ENCODE measurements at regions not wholly inside any gene's neighbourhood (a gene's known extent, or its start where the extent isn't known, plus 50 kb on each side); places are given as distances from the start of the nearest gene placed in this dataset.
"Not testable (repeated sequence)": the region's sequence is repeated elsewhere in the genome, so short reads cannot be mapped to it uniquely, and the experiment has no call there.

DNA sequence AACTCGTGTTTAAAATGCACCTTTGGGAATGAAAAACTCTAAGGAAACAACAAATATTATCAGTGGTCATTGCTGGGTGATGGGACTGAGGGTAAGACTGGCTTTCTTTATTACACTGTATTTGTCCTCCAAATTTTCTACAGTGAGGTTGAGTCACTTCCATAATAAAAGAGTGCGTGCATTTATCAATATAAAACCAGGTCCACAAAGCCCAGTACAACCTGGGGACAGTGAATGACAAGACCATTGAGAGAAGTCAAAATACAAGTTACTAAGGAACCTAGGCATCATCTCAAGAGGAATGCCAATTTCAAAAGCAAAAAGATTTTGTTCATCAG lies 76.4 kb downstream of the MAGED4 start:
- DNase-seq (ENCODE audit: low spot score), result no peak

DNA sequence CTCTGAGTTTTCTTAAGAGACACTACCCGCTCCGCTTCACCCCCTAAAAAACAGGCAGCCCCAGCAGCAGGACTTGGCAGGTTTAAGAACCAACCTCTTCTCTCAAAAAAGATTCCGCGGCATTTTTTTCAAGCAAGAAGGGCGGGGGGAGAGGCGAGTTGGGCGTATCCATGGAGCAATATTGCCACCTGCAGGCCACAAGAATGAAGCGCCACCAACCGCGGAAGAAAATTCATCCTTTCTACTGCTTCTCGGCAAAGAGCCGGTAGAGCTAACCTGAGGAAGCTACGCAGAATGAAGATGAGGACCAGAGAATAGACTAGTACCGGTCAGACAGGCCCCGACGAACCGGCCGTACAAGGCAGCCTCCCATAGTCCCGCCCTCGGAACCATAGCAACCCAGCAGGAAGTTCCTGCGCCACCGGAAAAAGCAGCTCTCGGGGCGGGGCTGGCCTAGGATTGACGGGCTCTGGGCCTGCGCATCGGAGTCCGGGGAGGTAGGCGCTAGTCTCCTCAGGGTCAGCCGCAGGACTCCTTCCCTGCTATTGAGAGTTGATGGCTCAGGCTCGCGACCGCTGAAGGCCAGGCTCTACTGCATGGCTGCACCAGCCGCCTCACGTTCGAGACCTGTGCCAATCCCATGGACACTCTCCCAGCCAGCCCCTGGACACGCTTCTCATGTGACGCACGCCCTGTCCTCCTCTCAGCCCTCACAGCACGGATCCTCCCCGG lies 76.9 kb downstream of the MAGED4 start:
- peak; percentile 88 for DNase-seq (ENCODE audit: low spot score)

DNA sequence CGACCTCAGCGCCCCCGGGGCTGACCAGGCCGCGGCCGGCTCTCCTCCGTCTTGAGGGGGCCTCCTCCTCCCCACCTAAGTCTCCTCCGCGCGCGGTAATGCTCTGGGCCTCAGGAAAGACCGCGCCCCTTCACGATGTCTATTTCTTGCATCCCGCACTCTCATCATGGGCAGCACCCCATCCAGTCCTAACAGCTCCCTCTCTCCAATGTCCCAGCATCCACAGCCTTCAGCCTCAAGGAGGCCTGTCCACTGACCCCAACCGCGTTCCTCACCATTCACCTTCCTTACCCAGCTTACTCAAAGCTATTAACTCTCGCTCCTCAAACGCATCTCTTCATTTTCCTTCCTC lies 77.5 kb downstream of the MAGED4 start:
- no peak for DNase-seq (ENCODE audit: low spot score)

DNA sequence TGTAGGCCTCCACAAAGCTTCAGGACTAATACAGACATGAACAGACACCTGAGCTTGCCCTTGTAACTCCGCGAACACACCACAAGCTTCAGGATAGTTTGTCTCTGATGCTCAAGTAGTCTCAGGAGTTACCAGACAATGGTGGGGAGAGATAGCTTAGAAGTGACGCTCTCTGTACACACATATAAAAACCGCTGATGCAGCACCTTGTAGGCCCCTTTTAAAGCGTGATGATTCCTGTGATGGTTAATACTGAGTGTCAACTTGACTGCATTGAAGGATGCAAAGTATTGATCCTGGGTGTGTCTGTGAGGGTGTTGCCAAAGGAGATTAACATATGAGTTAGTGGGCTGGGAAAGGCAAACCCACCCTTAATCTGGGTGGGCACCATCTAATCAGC lies 78.7 kb downstream of the MAGED4 start:
- DNase-seq (ENCODE audit: low spot score), result no peak

DNA sequence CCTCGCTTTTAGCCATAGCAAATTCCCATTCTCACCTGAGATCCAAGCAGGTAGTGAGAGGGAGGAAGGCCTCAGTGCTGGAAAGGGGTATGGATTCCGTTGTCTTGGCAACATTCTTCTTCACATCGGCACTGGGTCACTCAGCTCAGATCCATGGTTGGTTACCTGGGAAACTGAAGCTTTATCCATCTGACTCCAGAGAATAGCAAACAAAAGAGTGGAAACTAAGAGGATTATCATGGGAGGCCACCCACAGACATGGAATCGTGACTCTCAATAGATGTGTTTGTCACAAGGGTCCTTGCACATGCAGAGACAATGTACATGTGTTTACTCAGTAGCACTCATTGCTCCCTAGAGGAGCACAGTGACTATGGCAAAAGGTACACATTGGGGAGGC lies 81.0 kb downstream of the MAGED4 start:
- DNase-seq (ENCODE audit: low spot score), result no peak

DNA sequence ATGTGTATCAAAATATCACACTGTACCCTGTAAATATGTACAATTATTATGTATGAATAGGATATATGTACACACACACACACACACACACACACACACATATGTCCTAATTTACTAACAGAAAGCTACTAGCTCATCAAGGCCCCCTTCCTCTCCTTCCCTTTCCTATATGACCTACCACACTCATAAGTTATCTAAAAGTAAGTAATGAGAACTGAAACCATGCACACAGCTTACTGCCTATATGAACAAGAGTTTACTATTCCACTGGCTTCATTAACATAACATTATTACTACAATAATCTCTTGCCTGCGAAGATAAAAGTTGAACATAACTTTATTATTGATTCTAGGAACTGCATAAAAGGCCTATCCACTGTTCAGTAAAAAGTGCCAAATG lies 83.8 kb downstream of the MAGED4 start:
- not testable (repeated sequence) for DNase-seq (ENCODE audit: low spot score)

DNA sequence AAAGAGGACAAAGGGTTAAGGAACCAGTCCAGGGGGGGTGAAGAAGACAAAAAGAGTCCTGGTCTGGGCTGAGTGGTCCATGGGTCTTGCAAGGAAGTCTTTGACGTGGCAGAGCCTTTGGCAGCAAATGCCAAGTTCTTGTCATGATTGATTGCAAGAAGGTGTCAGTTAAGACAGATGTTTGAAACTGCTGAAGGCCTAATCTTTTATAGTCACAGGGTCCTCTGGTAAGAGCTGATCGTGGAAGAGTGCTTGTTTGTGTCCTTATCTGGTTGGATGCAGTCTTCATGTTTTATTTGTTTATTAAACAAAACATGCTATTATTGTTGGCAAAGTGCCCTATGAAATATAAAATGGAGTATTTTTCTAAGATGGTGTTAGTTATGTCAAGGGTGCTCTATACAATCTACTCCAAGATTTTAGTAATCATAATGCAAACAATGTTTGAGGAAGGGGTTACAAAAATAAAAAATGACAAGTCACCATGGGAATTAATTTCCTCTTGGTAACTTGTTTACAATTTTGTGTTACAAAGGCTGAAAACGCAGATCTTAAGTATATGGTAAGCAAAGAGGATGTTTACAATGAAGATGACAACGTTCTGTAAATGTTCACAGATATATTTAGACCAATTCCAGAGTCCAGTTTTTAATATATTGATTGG lies 85.9 kb downstream of the MAGED4 start:
- no peak for DNase-seq (ENCODE audit: low spot score)

DNA sequence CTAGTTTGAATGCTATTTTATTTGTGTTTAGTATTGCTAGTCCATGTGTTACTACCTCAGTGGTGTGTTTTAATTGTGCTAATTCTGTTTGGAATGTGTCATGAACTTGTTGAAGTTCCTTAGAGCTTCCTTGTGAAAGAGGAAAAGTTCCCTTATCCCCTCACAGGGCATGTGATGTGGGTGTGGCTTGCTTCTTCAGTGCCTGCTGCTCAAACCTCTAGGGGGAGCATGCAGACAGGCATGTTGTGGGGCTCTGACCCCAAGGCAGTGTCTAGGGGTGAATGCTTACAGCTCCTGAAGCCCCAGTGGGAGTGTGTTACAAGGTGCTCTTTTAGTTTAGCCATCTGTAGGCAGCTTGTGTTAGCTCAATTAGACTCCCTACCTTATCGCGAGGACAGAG lies 86.5 kb downstream of the MAGED4 start:
- DNase-seq (ENCODE audit: low spot score), result peak; percentile 18

DNA sequence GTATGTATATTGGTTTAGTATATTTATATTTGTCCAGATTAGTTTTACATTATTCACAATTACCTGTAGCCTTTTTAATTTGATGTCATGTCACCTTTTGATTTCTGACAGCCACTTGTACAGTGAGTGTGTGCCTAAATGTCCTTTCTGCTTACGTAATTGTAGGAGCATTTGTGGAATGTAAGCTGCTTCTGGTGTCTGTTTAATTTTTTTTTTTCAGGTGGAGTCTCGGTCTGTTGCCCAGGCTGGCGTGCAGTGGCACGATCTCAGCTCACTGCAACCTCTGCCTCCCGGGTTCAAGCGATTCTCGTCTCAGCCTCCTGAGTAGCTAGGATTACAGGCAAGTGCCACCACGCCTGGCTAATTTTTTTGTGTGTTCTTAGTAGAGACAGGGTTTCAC lies 91.2 kb upstream of the XAGE2 start:
- DNase-seq (ENCODE audit: low spot score), result no peak

DNA sequence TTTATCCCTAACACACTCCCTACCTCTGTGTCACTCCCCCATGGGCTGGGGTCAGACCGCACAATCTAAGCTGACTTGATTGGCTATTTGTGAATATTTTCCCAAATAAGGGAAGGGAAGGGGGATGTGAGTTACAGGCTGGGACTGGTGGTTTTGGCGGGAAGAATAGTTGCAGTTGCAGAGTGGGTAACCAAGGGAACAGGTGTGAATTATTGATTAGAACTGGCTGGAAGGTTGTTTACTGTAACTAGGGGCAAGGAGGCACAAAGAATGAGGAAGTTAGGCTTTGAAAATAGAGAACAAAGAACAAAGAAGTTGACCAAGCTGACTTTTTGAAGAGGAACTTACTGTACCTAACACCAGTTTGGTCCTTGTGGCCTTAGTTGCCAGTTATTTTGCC lies 88.0 kb upstream of the XAGE2 start:
- no peak for DNase-seq (ENCODE audit: low spot score)

DNA sequence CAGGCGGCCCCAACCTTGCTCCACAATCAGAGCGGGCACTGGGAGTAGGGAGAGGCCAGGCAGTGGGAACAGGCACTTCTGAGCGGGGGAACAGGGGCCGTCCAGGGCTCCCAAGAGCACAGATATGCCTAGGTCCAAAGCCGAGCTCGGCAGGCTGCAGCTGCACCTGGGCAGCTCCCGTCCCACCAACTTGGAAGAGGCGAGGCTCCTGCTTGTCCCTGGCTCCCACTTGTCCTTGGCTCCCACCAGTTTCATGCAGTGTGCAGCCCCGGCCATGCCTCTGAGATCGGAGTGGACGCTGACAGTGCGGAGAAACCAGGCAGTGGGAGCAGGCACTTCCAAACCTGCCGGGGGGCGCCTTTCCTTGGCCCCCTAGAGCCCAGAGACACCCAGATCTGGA lies 84.0 kb upstream of the XAGE2 start:
- DNase-seq (ENCODE audit: low spot score), result no peak

DNA sequence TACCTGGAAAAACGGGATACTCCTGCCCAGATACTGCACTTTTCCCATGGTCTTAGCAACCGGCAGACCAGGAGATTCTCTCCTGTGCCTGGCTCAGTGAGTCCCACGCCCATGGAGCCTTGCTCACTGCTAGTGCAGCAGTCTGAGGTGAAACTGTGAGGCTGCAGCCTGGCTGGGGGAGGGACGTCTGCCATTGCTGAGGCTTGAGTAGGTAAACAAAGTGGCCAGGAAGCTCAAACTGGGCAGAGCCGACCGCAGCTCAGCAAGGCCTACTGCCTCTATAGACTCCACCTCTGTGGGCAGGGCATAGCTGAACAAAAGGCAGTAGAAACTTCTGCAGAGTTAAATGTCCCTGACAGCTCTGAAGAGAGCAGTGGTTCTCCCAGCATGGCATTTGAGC lies 69.9 kb upstream of the XAGE2 start:
- DNase-seq (ENCODE audit: low spot score), result not testable (repeated sequence)

DNA sequence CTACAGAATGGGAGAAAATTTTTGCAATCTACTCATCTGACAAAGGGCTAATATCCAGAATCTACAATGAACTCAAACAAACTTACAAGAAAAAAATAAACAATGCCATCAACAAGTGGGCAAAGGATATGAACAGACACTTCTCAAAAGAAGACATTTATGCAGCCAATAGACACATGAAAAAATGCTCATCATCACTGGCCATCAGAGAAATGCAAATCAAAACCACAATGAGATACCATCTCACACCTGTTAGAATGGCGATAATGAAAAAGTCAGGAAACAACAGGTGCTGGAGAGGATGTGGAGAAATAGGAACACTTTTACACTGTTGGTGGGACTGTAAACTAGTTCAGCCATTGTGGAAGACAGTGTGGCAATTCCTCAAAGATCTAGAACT lies 60.3 kb upstream of the XAGE2 start:
- not testable (repeated sequence) for DNase-seq (ENCODE audit: low spot score)

Data from SW480 (cell line).